ENCODE measurements at regions not wholly inside any gene's neighbourhood (a gene's known extent, or its start where the extent isn't known, plus 50 kb on each side); places are given as distances from the start of the nearest gene placed in this dataset.

- Histone ChIP-seq H3K9me3 (ENCODE audit: insufficient read depth, low read depth, low read length) (no peaks in the 10 kb centered on the region), H3K36me3 (ENCODE audit: insufficient read depth, low read length) (no peaks in the 10 kb centered on the region), H3K79me2 (ENCODE audit: insufficient read depth, low read length) (peaks cover 25% of the 10 kb centered on the region), H3K4me1 (ENCODE audit: insufficient read depth, low read length) (peaks cover 16% of the 10 kb centered on the region), H3K9ac (ENCODE audit: low read length) (peak overlapping the region; percentile 95), H2AFZ (ENCODE audit: low read depth, low read length) (peak overlapping the region; percentile 94), H4K20me1 (ENCODE audit: insufficient read depth, low read length) (peaks cover 5% of the 10 kb centered on the region), H3K4me3 (ENCODE audit: insufficient read depth, low read depth, low read length) (peak overlapping the region; percentile 90), H3K4me2 (ENCODE audit: low read length) (peak overlapping the region; percentile 84), H3K27me3 (ENCODE audit: insufficient read depth, low read length) (no peaks in the 10 kb centered on the region), H3K27ac (ENCODE audit: low read depth, low read length) (peak overlapping the region; percentile 61)
- Mint-ChIP-seq H3K4me1 (ENCODE audit: low read depth, unreplicated experiment) (peaks cover 16% of the 10 kb centered on the region), H3K27me3 (ENCODE audit: low read depth, unreplicated experiment) (no peaks in the 10 kb centered on the region), H3K27ac (ENCODE audit: unreplicated experiment) (peak overlapping the region; percentile 92), H3K9me3 (ENCODE audit: unreplicated experiment) (no peaks in the 10 kb centered on the region), H3K4me3 (ENCODE audit: unreplicated experiment) (peak overlapping the region; percentile 89), H3K36me3 (ENCODE audit: low read depth, unreplicated experiment) (no peaks in the 10 kb centered on the region)
- DNase-seq (ENCODE audit: low read depth) (peak; percentile 45), FAIRE-seq (no peak)
- TF ChIP-seq CTCF (IDR thresholded peaks at IDR 0.05; ENCODE audit: insufficient read depth, low read depth, low read length) (no peak), EZH2 (IDR thresholded peaks at IDR 0.05; ENCODE audit: insufficient read depth, low read length) (no peak)
These were observed 225.9 kb upstream of the C2CD4B start for GRCh38 chr15:62390791-62391640.

DNA sequence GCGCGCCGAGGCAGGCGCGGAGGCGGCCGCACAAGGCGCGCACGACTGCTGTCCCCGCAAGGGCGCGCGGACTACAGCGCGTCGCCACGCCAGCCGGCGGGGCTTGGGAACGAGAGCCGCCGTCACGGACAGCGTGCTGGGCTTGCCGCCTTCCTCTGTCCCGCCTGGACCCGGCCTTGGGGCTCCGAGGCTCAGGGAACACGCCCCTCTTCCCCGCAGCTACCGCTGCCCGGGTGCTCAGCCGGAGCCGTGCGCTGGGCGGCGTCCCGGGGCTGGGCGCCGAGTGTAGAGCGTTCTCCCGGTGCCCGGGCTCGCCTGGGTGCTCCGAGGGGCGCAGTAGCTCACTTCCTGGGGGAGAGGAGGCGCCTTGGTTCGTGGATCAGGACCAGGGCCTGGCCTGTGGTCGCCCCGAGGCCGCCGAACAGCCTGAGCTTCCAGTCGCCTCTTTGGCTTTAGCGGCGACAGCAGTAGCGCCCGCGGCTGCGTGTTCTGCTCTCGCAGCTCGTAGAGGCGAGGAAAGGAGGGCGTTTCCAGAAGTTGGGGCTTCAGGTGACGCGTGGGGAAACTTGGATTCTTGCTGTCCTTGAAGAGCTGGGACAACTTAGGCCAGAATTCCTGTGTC, 226.7 kb upstream of the C2CD4B start:
- Histone ChIP-seq H3K4me2 (ENCODE audit: low read length) (peak overlapping the region; percentile 84), H3K36me3 (ENCODE audit: insufficient read depth, low read length) (no peaks in the 10 kb centered on the region), H3K27me3 (ENCODE audit: insufficient read depth, low read length) (no peaks in the 10 kb centered on the region), H3K27ac (ENCODE audit: low read depth, low read length) (peak overlapping the region; percentile 61), H3K9me3 (ENCODE audit: insufficient read depth, low read depth, low read length) (no peaks in the 10 kb centered on the region), H2AFZ (ENCODE audit: low read depth, low read length) (peak overlapping the region; percentile 94), H3K4me3 (ENCODE audit: insufficient read depth, low read depth, low read length) (peak overlapping the region; percentile 90), H3K9ac (ENCODE audit: low read length) (peak overlapping the region; percentile 95), H3K4me1 (ENCODE audit: insufficient read depth, low read length) (peaks cover 16% of the 10 kb centered on the region), H4K20me1 (ENCODE audit: insufficient read depth, low read length) (peaks cover 5% of the 10 kb centered on the region), H3K79me2 (ENCODE audit: insufficient read depth, low read length) (peaks cover 27% of the 10 kb centered on the region)
- H3K27ac Mint-ChIP-seq (ENCODE audit: unreplicated experiment) = no peak overlapping the region
- H3K4me3 Mint-ChIP-seq (ENCODE audit: unreplicated experiment) = peak overlapping the region; percentile 89
- H3K27me3 Mint-ChIP-seq (ENCODE audit: low read depth, unreplicated experiment) = no peaks in the 10 kb centered on the region
- DNase-seq (ENCODE audit: low read depth) (peak; percentile 51), FAIRE-seq (no peak)
- TF ChIP-seq CTCF (IDR thresholded peaks at IDR 0.05; ENCODE audit: insufficient read depth, low read depth, low read length) (no peak), EZH2 (IDR thresholded peaks at IDR 0.05; ENCODE audit: insufficient read depth, low read length) (no peak)
- H3K4me1 Mint-ChIP-seq (ENCODE audit: low read depth, unreplicated experiment) = peaks cover 16% of the 10 kb centered on the region
- H3K36me3 Mint-ChIP-seq (ENCODE audit: low read depth, unreplicated experiment) = no peaks in the 10 kb centered on the region
- H3K9me3 Mint-ChIP-seq (ENCODE audit: unreplicated experiment) = no peaks in the 10 kb centered on the region
